GM21737 (cell line): ENCODE measurements at regions not wholly inside any gene's neighbourhood (a gene's known extent, or its start where the extent isn't known, plus 50 kb on each side); places are given as distances from the start of the nearest gene placed in this dataset.
"Not testable (repeated sequence)": the region's sequence is repeated elsewhere in the genome, so short reads cannot be mapped to it uniquely, and the experiment has no call there.

Source experiments
- ATAC-seq: cut with Tn5 transposase; IDR thresholded peaks from one replicate; pipeline ENCODE4 v1.9.1; 2021; ENCODE audit warnings: mild to moderate bottlenecking, moderate library complexity; ENCODE audit not compliant: unreplicated experiment

- no peak for ATAC-seq
Measured at GRCh38 chr1:242738702-242739645, 214.5 kb upstream of the PLD5 start.

GRCh38 chr1:242736611-242737010 is 212.1 kb upstream of the PLD5 start:
- ATAC-seq: no peak

- ATAC-seq: no peak
Measured at GRCh38 chr1:242735323-242735722, 210.8 kb upstream of the PLD5 start.

DNA sequence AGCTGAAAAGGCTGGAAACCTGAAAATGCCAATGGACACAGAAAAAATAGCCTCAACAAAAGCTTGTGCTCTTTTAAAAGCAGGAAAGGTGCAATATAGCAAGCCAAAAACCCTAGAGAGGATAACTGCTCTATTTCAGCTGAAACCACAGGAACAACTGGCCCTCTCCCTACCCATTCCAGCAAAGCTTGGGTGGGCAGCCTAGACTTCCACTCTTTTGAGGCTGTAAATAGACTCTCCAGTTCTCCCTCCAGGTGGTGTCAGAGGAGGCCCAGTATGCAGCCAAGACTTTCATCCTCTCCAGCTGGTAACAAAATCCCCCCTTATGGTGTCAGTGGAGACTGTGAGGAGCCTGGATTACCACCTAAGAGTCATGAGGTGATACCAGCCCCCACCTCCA is 206.9 kb upstream of the PLD5 start:
- ATAC-seq: no peak

DNA sequence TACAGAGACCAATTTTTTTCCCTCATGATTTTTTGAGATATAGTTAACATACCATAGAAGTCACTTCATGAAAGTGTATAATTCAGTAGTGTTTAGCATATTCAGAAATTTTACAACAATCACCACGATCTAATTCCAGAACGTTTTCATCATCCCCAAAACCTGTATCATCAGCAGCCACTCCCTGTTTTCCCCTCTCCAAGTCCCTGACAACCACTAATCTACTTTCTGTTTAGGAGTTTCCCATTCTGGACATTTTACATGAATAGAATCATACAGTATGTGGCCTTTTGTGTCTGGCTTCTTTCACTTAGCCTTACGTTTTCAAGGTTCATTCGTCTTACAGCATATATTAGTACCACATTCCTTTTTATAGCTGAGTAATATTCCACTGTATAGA is 204.2 kb upstream of the PLD5 start:
- no peak for ATAC-seq

DNA sequence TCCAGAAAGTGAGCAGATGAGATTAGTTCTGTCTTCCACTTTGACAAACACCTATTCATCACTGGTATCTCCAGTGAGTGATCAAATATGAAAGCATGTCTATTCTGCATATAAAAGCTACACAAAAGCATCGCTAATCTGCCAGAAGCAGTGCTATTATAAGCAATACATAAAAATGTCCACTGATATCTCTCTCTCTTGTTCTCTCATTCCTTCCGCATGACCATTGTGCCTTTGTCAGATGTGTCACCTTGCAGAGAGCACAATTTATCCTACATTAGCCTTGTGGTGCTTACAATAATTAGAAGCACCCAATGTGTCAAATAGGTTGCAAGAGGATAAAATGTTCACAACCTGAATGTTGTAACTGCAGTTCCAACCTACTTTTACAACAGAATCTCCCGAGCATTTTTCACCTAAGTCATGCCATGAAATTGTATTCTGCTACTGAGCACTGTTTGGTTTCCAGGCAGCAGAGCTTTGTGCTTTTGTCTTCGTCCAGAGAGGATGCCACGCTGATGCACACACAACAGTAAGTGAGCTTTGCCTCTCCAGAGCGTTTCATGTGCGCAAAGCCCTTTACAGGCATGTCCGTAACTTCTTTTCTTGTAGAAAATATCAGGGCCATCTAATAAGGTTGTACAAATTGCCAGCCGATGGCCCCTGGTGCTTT is 198.7 kb upstream of the PLD5 start:
- ATAC-seq: no peak

DNA sequence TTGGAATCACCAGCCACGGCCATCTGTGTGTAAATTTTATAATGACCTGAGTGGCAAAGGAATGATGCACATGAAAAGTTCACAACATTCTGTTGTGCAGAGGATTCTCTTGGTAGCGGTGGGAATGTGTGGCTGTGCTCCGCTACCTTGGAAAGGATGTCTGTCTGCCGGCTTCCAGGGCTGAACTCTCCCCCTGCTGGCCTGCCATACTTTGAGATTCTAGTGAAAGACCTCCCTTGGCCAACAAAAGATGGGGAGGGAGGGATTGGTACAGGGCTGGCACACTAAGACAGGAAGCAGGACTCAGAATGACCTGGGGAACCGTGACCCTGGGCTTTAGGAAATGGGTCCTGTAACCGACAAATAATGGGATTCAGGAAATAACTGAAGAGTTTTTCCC is 194.5 kb upstream of the PLD5 start:
- ATAC-seq: no peak

GRCh38 chr1:242712248-242712647 is 187.8 kb upstream of the PLD5 start:
- ATAC-seq: no peak

DNA sequence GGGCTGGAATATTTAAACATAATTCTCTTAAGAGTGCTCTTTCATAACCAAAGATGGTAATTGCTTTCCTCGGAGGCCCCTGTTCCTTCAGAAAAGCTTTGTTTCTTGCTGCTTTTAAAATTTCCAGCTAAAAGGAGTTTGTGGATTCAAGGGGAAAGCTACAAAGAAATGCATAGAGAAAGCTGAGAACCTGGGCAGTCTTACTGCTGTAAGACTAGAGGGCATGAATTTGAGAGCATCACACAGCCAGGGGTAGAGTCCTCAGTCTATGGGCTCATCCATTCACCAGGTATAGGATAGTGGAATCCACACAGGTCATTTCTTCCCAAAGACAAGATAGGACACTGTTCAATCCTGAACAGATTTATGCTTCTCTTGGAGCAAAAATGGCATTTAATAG is 186.3 kb upstream of the PLD5 start:
- no peak for ATAC-seq

DNA sequence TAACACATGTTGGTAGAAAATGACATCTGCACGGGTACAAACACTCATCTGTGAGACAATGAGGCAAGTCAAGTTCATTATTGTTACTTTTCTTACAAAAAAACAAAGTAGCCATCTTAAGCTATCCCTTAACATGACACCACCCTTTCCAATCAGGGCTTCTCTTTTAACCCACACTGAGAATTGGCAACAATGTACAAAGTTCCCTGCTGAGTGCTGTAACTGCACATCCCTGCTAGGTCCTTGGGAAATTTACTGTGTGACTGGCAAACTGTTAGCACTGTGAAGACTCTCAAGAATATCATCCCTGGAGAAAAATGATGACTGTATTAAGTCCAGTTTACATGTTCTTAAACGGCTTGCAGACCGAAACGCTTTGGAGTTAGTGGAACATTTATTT is 185.8 kb upstream of the PLD5 start:
- ATAC-seq: no peak

GRCh38 chr1:242703467-242703866 is 179.0 kb upstream of the PLD5 start:
- ATAC-seq: no peak

DNA sequence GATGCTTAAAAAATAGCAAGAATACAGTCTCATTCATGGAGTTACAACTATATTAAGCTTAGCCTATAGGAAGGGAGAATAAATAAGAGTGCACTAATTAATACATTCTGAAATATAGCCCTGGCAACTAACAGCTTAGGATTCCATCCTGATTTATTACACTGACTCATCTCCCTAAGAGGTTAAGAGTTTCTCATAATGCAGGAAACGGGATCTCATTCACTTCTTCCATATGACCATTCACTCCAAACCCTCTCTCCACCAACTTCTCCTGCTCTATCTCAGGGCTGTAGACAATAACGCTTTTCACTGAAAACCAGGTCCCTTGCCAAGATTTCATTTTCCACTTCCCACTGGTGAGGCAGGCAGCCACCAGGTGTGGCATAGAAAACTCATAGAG is 168.5 kb upstream of the PLD5 start:
- no peak for ATAC-seq

- no peak for ATAC-seq
Measured at GRCh38 chr1:242691610-242691945, 167.1 kb upstream of the PLD5 start.

GRCh38 chr1:242690849-242691609 is 166.5 kb upstream of the PLD5 start:
- no peak for ATAC-seq

DNA sequence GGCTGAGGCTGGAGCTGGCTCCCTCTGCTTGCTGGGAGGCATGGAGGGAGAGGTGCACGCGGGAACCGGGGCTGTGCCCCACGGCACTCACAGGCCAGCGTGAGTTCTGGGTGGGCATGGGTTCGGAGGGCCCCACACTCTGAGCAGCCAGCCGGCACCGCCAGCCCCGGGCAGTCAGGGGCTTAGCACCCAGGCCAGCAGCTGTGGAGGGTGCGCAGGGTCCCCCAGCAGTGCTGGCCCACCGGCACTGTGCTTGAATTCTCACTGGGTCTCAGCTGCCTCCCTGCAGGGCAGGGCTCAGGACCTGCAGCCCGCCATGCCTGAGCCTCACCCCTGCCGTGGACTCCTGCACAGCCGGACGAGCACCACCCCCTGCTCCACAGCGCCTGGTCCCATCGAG is 164.9 kb upstream of the PLD5 start:
- ATAC-seq: no peak

- no peak for ATAC-seq
Measured at GRCh38 chr1:242674951-242675645, 150.6 kb upstream of the PLD5 start.

DNA sequence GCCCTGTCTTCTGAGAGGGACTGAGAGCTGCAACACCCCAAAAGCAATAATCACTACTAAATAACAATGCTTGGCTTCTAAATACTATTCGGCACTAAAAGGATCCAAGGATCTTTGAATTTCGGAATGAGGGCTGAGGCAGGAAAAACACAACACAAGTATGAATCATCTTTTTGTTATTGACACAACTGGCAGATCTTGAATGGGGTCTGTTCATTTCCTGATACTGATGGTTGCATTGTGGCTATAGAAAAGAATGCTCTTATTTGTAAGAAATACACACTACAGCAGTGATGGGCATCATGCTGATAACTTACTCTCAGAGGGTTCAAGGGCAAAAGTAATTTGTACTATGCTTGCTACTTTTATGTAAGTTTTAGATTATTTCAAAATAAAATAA is 149.2 kb upstream of the PLD5 start:
- no peak for ATAC-seq

DNA sequence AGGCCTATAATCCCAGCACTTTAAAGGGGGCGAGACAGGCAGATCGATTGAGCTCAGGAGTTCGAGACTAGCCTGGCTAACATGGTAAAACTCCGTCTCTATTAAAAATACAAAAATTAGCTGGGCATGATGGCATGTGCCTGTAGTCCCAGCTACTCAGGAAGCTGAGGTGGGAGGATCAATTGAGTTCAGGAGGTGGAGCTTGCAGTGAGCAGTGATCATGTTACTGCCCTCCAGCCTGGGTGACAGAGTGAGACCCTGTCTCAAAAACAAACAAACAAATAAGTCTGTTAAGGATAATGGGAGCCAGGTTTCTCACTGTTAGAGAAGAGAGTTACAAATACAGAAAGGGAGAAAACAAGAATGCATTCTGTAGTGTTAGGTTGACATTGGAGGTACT is 148.7 kb upstream of the PLD5 start:
- not testable (repeated sequence) for ATAC-seq

GRCh38 chr1:242670019-242670418 is 145.5 kb upstream of the PLD5 start:
- ATAC-seq: no peak

GRCh38 chr1:242662886-242663285 is 138.4 kb upstream of the PLD5 start:
- ATAC-seq: no peak

GRCh38 chr1:242653772-242654171 is 129.3 kb upstream of the PLD5 start:
- ATAC-seq: not testable (repeated sequence)
